Midbrain (tissue), 1 donor: ENCODE measurements at regions not wholly inside any gene's neighbourhood (a gene's known extent, or its start where the extent isn't known, plus 50 kb on each side); places are given as distances from the start of the nearest gene placed in this dataset.
"Not testable (repeated sequence)": the region's sequence is repeated elsewhere in the genome, so short reads cannot be mapped to it uniquely, and the experiment has no call there.

Source experiments
- DNase-seq: peaks from one replicate; lab custom pipeline; 2025; lab: John Stamatoyannopoulos, UW

DNA sequence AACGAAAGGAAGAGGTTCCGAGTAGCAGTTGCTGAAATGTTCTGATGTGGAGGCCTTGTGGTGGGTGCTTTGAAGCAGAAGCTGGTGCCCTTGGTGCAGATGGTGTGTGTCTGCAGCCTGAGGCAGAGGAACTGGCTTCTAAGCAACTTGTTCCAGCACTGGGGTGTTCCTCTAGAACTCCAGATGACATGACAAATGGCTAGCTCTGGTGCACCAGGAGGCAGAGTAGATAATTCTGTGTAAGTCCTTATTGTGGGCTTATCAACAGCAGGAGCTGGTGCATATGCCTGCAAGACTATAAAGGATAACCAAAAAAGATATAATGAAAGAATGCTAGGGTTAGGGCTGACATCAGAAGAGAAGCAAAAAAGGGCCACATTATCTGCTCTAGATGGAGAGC lies 76.5 kb downstream of the ARL5B start:
- DNase-seq = no peak

DNA sequence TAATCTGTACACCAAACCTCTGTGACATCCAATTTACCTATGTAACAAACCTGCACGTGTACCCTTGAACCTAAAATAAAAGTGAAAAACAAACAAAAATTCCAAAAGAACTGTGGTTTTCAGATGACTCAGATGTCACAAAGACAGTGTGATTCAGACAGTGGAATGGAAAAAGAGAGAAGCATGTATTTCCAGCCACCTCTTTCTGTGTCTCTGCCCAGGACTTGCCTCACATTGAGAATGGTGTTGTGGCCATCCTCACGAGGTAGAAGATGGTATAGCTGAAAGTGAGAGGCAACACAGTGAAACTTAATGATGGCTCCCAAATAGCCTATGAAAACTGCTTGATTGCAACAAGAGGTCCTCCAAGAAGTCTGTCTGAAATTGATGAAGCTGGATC lies 78.0 kb downstream of the ARL5B start:
- no peak for DNase-seq

DNA sequence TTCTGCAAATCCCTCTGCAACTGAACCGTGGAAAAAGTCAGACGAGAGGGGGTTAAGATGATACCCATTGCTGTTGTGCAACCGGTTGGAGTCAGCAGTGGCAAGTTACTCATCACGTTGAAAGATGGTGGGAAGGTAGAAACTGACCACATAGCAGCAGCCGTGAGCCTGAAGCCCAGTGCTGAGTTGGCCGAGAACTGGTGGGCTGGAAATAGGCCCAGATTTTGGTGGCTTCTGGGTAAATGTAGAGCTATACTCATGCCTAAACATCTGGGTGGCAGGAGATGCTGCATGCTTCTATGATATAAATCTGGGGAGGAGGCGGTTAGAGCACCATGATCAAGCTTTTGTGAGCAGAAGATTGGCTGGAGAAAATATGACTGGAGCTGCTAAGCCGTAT lies 78.6 kb downstream of the ARL5B start:
- no peak for DNase-seq

DNA sequence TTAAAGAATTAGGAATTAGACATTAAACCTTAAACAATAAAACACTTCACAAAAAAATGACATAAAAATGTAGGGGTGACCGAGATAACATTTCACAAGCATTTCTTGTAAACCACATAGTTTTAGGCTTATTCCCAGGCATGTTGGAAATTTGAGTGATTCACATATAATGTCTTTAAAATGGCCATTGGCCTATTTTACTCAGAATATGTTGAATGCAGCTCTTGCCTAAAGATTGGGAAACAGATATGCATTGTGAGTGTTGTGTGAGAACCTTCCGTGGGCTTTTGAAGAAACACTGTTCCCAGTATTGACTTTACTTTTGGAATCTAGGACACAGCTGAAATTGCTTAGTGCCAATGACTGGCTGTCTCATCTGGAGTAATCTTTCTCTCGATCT lies 79.6 kb downstream of the ARL5B start:
- DNase-seq = no peak

DNA sequence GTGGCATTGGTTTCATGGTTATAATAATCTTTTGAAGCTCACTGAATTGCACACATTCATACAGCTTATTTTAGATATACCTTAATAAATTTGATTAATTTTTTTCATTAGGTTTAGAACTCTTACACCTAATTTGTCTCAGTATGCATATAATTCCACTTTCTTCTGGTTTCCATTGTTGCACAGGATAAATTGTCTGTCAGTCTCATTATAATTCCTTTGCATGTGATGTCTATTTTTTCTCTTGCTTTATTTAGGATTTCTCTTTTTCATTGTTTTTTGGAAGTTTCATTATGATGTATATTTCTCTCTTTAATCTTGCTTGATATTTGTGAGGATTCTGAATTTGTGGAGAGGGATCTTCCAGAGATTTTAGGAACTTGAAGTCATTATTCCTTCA lies 84.7 kb downstream of the ARL5B start:
- no peak for DNase-seq

DNA sequence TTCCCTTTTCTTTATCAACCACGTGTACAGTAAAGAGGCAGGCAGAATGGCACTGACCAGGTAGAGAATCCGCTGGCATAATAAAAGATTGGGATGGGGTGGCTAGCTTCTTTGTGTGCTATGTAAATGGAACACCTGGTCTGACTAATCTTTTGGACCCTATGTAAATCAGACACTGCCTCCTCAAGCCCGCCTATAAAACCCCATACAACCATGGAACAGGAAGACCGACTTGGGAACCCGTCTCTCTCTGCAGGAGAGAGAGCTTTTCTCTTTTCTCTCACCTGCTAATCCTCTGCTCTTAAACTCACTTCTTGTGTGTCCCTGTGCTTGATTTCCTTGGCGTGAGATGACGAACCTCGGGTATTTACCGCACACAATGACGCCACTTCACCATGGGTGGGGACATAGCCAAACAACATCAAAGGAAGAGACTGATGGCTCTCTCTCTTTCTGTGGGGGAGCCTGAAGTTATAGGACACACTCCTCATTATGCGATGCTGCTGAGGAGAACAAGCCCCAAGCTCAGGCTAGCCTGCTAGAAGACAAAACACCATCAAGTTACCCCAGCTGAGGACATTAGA lies 94.2 kb downstream of the ARL5B start:
- no peak for DNase-seq

DNA sequence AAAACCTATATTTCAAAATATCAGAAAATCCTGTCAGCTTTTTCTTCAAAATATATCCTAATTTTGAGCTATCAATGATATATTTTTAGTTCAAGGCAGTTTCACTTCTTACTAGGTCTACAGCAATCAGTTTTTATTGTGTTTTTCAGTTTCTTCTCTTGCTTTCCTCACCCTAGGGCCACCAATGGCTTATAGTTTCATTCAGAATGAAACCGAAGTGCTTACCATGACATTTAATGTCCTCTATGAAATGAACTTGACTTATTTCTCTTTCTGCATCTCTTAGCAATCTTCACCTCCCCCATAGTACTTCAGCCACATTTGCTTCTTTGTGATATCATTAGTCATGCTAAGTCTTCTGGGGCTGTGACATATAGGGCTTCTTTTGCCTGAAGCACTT lies 100.3 kb downstream of the ARL5B start:
- no peak for DNase-seq

DNA sequence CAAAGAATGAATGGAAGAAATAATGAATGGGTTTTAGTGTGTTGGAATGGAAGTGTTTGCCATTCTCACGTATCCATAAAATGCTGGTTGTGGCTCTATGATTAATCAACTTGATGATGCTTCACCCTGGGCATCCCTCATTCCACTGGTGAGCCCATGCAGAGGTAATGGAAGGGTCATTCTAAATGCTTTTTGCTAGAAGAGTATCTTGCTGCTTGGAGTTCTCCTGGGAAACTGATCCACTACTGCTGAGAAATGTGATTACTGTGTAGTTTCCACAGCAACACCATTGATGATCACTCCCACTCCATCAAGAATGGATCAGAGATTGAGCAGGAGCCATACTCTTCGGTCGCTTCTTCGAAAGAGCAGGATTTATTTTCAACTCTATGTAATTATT lies 101.6 kb downstream of the ARL5B start:
- DNase-seq = no peak

DNA sequence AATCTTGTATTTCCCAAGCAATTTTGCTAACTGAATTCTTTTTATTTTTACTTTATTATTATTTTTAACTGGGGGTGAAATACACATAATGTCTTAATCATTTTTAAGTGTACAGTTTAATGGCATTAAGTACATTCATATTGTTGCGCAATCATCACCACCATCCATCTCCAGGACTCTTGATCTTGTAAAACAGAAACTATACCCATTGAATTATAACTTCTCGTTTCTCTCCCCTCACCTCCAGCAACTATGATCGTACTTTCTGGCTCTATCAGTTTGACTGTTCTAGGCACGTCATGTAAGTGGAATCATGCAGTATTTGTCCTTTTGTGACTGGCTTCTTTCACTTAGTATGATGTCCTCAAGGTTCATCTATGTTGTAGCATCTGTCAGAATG lies 108.8 kb downstream of the ARL5B start:
- no peak for DNase-seq

DNA sequence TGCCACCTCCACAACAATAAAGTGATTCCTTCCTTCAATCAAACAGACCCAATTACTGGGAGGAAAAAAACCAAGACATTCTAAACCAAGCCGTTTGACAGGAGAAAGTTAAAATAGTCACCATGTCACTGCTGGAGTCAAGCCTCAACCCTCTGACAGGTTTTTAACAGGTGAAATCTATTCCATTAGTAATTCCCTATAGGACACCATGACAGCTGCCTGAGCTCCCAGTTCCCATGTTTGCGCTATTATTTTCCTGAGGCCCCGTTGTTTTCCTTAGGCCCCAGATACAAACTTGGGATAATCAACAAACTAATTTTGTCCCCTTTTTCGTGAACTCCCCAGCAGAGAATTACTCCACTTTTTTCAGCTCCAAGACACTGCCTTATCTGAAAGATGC lies 113.9 kb downstream of the ARL5B start:
- DNase-seq = no peak

DNA sequence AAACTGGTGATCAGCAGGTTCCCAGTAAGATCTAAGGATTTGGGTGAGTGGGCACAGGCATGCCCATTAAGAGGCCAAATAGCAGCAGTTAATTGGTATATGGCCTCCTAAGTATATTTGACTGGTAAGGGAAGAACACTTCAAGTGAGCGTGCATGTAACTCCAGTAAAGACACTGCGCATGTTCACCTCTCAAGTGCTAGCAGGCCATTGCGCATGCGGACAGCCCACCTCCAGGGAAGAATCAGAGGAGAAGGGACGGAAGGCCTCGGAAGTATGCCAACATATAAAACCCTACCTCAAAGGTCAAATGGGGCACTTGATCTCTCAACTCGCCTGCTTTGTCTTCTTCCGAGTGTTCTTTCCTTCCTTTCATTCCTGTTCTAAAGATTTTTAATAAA lies 118.0 kb downstream of the ARL5B start:
- DNase-seq = no peak

DNA sequence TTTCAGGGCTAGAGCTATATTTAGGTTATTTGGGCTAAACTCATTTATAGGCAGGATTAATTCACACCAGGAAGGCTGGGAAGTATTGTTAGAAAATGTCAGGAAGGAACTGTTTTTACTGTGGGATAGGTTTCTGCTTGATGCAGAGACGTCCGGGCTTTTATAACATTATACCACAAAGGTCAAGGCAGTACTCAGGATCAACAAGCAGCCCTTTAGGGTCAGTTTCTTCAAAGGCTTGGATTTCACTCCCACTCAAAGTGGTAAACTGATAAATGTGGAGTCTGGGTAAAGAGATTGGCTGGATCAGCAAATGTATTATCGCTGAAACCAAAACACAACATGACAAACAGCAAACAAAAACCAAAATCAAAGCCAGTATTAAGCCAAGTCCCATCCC lies 127.2 kb downstream of the ARL5B start:
- no peak for DNase-seq

DNA sequence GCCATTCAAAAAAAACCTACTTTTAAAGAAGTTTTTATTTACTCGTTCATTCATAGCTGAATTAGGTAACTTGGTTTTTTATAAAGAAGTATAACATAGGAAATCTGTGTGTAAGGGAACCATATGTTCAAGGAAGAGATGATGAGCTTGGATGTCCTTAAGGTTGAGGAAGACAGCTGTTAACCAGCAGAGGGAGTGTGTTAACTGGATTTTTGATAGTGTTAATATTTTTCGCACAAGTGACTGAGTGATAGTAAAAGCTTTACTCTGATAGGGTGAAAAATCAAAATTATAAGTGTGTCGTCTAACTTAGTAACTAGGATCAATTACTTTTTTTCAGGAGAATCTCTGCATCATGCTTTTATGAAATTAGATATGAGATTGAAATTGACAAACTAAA lies 134.7 kb downstream of the ARL5B start:
- peak; percentile 1 for DNase-seq

DNA sequence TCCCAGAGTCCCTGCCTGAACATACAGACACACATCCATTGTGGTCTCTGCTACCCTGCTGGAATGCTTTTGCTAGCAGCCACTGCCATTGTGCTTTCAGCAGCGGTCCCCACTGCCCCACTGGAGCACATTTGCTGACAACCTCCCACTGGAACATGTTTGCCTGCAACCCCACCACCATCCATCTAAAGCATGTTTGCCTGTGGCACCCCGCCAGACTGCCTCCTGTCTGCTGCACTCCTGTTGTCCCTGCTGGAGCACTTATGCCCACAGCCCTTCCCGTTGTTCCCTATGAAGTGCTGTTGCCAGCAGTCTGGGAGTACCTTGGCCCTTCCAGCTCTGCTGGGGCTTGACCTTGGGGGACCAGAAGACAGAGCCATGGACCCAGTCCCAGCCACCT lies 136.3 kb downstream of the ARL5B start:
- no peak for DNase-seq

DNA sequence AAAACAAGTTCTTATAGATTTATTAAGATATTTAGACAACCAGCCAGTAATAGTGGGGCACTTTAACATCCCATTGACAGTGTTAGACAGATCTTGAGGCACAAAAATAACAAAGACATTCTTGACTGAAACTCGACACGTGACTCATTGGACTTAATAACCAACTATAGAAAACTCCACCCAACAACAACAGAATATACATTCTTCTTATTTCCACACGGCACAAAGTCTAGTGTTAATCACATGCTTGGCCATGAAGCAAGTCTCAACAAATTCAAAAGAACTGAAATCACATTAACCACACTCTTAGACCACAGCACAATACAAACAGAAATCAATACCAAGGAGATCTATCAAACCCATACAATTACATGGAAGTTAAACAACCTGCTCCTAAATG lies 138.1 kb downstream of the ARL5B start:
- no peak for DNase-seq

DNA sequence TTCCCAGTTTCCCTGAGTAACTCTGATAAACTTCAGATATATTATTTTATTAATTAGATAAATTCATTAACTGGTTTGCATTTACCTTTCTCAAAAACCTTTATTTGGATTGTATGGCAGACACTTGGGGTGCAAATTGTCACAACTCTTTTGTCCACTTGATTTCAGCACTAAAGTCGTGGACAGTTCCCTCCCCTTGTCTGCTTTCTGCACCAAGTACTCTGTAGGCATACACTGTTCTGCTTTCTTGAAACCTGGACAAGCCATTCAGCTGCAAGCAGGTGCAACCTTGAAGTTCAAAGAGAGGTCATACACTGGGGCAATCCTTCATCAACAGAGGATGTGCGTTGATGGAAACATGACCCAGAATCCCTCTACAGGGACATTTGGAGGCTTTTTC lies 162.9 kb downstream of the ARL5B start:
- DNase-seq = no peak

DNA sequence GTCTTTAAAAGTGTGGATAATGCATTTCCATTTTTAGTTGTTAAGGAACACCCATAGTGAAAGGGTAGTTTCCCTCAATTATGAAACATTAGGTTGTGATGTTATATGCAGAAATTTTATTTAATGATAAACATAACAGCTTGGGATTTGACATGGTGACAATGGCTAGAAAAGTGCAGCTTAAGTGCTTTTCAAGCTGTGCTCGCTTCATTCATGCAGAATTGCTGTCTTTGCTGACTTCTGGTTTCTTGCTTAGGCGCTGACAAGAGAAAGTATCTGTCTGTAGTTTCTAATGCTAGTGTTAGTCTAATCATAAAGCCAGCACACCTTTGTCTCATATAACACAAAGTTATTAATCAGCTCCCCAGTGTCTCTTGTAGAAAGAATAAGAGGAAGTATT lies 170.0 kb downstream of the ARL5B start:
- DNase-seq = no peak

DNA sequence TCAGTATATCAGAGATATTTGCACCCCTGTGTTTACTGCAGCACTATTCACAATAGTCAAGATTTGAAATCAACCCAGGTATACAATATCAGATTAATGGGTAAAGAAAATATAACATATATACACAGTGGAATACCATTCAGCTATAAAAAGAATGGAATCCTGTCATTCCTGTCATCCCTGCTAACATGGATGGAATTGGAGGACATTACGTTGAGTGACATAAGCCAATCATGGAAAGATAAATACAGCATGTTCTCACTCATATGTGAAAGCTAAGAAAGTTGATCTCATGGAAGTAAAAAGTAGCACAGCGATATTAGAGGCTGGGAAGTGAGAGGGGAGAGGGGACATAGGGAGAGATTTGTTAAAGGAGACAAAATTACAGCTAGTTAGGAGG lies 171.0 kb downstream of the ARL5B start:
- no peak for DNase-seq

DNA sequence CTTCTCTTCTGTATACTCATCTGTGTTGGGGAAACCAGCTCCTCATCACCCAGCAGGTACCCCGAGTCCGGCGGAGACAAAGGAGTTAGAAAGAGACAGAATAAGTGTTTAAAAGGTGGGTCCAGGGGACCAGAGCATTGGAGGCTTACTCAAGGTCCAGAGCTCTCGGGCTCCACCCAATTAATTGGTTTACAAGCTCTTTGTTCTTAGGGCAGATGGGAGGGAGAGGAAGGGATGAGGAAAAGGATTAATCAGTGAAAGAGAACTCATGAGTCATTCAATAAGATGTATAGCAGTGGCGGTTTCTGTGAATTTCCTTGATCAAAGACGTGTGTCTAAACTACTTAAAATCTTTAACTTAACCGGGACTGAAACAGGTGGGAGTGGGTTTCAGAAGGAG lies 192.0 kb upstream of the MALRD1 start:
- DNase-seq = not testable (repeated sequence)

DNA sequence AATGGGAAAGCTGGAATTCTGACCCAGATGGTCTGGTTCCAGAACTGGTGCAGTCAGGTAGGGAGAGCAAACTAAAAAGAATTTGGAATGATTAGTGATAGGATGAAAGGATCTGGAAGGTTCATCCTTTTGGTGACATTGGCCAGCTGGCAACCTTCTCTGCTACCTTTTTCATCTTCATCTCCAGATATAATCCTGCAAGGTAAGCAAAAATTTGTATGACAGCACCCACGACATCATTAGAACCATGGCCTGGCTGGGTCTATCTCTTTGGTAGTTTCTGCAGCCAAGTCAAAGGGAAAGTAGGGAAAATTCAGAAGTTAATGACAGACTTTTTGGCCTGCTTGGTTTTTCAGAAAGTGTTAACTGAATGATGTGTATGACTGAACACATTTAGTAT lies 188.9 kb upstream of the MALRD1 start:
- no peak for DNase-seq

DNA sequence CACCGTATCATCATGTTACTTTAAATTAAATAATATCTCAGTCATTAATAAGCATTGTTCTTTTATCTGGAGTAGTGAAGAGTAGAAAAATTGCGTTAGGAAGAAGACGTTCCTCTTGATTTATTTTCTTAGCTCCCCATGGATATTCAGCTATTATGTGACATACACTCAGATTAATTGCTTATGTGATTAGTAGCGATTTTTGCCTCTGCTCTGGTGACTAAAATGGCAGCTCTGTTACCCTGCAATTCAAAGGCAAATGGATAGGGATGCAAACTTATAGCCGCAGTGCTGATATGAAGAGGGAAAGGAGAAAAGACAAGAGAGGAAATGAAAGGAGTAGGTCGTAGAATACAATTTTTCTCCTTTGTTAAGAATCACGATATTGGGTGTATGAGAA lies 188.4 kb upstream of the MALRD1 start:
- DNase-seq = no peak

DNA sequence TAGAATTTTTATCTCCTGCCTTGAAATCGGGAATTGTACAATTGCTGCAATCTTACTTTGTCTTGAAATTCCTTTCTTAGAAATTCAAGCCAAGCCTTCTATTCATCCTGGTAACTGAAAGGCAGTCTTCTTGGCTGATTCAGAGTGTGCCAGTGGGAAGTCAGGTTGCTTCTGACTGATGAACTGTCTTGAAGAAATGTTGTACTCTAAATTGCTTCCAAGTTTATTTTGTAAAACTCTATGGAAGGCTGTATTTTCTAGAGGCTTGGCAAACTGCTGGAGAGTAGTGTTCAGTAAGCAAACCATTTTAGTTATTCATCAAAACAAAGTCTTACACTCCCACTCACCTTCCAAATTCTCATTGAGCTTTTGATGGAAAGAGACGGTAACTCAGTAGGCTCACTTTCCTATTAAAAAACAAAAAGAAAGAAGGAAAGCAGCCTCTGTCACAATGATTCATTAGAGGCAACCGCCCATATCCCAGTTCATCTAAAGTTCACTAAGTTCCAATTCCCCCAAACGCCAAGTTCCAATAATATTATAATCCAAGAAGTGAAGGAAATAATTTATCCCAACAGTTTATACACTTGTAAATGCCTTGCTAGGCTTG lies 187.9 kb upstream of the MALRD1 start:
- DNase-seq = no peak

DNA sequence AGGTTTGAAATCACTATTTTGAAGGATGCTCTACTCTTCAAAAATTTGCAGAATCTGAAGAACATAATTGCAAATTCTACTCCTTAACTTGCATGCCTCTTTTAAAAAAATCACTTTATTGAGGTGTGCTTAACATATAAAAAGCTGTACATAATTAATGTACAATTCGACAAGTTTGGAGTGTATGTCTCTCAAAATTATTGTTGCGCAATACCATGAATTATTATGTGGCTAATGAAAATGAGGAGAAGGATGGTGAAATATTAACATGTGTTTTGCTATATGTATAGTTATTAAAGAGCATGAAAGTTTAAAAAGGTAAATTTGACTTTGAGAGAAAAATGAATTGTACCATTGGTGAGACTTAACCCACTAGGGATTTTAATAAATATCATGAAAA lies 187.2 kb upstream of the MALRD1 start:
- DNase-seq = no peak

DNA sequence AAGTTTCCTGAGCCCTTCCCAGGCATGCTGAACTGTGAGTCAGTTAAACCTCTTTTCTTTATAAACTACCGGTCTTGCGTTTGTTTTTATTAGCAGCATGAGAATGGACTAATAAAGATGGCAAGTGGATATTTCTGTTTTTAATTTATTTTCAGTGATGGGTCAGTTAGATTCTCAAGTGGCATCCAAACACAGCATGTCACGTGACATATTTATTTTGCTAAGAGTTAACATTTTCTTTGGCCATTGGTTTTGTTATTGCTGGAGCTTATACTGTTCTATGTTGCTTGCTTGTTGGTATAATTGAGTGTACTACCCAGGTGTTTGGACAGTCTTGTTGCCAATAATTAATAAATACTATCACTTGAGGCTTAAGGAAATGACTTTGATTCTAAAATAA lies 181.7 kb upstream of the MALRD1 start:
- DNase-seq = no peak

DNA sequence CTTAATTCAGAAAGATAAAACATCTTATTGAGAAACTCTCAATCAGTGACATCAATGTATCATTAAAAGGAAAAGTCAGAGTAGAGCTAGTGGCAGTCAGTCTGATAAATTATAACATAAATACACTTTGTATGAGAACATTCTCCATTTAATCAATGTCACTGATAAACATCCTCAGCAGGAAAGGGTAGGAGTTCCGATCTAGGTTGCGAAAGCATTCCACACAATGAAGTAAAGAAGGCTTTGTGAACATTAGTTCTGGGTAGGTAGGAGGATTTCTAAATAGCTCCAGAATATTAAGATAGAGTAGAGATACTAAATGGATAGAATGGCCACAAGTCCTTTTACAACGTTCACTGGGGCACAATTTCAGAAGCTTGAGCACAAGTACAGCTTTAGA lies 179.7 kb upstream of the MALRD1 start:
- DNase-seq = no peak
